ENCODE measurements at regions not wholly inside any gene's neighbourhood (a gene's known extent, or its start where the extent isn't known, plus 50 kb on each side); places are given as distances from the start of the nearest gene placed in this dataset.

DNA sequence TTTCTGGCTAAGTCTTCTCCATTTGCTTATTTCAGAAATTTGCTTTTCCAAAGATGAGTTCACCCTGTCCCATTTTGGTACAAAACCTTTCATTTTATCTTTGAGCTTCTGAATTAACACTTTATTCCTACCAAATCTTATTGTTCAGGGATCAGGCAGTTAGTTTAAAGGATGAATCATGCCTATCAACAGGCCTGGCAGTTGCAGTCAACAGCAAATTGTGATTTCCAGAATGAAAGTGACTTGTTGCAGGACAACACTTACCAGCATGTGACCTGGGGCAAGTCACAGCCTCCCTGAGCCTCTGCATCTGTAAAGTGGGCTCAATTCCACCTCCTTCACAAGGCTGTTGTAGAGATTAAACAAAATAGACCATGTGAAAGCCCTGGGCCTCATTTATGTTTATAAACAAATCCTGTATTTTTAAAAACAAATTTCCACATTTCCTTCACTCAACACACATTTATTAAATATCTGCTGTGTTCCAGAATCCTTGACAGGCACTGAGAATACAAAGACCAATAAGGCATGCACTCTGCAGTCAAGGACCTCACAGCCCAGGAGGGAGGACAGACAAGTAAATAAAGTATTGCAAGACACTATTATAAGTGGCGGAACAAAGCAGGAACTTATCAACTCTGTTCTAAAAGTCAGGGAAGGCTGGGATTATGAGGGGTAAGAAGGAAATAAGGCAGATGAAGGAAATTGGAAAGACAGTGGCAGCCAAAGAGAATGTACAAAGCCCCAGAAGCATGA is 359.1 kb upstream of the IL12A start:
- DNase-seq = no peak

DNA sequence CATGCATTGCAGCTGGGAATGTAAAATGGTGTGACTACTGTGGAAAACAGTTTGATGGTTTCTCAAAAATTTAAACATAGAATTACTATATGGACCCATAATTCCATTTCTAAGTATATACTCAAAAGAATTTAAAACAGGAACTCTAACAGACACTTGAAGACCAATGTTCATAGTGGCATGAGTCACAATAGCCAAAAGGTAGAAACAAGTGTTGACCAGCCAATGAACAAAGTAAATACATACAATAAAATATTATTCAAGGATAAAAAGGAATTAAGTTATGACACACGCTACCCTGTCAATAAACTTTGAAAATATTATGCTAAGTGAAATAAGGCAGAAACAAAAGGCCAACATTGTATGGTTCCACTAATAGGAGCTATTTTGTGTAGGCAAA is 357.4 kb upstream of the IL12A start:
- DNase-seq = no peak

DNA sequence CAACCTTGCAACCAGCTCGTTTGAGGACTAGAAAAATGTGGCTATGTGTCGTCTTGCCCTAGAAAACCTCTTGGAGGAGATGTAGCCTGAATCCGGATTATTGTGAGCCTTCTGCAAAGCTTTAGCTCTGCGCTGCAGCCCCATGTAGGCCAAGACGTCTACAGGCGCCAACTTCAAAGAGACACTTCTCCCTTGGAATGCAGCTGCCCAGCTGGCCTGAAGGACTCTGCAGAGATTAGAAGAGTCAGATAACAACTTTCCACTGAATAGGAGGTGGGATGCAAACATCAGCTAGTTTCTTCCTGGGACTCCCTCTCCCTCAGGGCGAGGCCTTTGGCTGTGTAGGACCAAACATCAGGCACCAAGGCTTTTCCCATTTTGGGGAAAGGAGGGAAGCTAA is 356.5 kb upstream of the IL12A start:
- no peak for DNase-seq

DNA sequence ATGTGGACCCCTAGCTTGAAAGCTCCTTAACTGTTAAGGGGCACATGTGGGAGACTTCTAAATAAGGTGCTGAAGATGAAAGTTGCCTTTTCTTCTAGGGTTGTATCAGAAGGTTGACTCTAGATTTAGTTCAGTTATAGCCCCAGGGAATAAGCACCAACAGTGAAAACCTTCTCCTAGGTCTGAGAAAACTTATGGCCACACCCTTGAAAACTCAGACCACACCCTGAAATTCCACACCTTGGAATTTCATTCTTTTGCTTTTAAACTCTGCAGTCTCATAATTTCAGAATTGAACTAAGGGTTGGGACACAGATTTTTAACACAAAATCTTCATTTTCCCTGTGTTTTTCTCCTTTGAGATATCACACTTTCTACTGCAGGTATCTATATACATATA is 355.8 kb upstream of the IL12A start:
- DNase-seq = no peak

DNA sequence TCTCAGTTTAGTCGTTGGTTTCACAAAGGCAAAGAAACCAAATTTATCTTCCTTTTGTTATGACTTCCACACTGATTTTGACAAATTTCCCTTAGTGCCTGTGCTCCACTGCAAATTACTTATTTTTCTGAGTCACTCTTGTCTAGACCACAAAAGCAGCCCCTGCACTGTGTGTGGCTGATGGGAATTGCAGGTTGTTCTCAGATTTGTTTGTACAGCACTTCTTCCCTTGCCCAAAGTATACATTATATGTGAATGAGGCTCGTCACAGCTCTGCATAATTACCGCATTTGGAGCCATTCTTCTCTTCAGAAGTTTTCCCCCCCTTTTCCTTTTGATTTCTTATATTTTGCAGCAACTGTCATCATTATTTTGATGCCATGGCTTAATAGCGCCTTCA is 354.2 kb upstream of the IL12A start:
- no peak for DNase-seq

DNA sequence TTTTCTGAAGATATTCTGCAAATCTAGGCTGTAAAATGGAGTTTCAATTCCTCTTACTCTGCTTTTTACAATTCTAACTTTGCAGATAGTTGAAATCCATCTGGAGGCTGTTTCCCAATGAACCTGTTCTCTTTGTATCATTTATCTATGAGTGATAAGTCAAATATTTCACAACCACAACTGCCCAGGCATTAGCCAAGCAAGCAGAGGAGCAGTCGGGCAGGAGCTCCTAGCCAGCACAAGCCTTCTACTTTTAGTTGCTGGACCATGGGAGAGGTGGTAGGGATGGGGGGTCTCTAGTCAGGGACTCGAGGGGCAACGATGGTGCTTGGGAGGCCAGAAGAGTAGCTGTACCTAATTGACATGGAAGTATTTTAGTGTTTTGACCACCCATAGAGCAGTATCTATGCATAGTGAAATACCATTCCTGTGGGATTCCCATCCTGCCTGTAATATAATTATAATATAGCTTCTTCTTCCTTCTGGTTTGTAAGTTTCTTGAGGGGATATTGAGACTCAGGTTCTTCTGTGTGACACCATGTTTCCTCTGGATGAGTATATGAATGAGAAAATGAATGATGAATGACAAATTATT is 353.5 kb upstream of the IL12A start:
- DNase-seq = no peak

DNA sequence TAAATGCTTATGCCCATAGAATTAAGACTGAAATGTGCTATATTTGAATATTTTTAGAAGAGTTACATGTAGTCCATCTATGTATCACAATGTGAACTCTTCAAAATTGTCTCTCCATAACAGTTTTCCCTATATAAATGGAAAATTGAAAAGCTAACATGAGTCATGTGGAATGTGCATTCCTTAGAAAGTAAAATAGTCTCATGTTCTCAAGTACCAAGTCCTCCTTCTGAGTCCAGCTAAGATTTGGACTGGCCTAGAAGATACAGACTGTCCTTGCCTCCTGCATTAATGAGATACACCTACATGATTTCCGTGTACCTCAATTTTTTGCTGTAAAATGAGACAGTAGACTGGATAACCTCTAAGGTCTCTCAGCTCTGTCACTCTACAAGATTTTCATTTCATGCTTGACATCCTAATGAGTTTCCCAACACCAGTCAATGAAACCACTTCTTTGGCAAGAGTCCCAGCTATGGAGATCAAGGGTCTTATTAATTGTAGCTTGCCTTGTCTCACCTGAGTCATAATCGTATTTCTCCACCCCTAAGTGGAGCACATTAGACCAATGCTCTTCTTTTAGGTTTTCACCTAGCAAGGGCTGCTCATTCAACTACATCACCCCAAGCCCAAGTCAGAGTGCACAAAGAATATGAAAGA is 350.6 kb upstream of the IL12A start:
- no peak for DNase-seq

DNA sequence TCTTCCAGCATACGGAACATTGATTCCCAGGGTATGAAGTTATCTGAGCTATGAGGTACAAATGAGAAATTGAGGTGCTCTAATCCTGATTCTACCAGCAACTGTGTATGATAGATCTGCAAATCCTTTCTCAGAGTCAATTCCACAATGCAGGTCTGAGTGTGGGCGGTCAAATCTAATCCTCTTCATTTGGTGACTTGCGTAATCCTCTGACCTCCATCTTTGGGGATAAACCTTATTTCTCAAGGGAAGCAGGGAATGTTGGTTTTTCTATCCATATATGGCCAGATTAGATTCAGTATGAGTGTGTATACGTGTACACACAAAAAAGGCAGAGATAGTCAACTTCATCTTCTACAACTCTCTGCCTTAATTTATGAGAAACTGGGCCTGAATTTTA is 348.4 kb upstream of the IL12A start:
- no peak for DNase-seq

DNA sequence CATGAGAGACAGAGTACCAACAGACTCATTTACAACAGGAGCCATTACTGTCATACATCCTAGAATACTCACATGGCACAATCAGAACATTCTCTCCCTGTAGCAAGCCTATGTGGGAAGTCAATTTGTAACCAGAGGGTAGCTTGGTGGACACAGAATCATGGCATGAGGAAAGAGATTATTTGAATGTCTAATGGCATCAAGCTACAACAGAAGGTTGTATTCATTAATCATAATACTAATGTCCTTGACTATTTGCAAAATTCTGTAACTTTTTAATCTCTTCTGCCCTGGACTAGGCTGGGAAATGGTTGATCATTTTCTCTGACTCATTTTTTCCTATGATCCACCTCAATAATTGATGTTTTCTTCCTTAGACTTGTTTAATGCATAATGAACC is 345.2 kb upstream of the IL12A start:
- no peak for DNase-seq

DNA sequence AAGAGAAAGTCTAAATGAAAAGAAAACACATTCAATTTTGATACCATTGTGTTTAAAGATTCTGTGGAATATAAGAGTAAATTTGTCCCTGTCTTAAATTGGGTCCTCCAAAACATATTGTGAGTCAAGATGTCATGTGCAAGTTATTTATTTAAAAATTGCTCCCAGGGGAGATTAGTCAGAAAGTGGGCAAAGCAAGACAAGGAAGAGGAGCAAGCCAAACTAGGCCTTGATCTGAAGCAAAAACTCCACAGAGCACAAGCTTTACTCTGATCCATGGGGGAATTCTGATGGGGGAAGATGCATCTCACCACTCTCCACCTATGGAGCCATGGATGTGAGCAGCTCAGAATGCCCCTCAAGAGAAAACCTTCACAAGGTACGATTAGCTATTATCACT is 342.8 kb upstream of the IL12A start:
- no peak for DNase-seq

DNA sequence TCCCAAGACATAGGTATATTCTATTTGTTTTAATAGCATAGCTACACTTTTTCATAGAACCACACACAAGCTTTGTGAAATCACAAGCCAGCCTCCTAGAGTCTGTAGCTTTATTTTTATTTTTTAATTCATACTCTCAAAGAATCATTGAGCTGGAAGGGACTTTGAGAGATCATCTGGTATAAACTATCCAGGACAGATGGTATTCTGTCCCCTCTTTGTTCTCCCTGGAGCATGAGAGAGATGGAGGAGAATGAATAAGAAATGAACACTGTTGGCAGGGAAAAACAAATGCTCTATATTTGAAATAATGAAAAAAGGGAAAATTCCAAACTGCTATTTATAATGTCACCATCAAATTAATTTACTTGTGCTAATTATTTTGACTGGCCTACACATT is 338.7 kb upstream of the IL12A start:
- DNase-seq = no peak

DNA sequence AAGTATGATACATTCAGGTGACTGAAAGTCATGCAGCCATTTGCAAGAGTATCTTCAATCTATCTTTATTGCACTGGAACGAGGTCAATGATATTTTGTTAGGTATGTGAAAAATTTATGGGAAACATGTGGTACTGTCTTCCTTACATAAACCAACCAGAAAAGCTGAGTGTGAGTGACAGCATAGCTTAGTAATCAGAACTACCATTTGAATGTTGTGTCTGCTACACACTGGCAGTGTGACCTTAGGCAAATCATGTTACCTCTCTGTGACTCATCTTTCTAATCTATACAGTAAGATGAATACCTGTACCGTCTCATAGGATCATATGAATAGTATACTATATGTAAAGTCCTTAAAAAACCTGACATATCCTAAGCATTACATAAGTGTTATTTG is 337.9 kb upstream of the IL12A start:
- no peak for DNase-seq

DNA sequence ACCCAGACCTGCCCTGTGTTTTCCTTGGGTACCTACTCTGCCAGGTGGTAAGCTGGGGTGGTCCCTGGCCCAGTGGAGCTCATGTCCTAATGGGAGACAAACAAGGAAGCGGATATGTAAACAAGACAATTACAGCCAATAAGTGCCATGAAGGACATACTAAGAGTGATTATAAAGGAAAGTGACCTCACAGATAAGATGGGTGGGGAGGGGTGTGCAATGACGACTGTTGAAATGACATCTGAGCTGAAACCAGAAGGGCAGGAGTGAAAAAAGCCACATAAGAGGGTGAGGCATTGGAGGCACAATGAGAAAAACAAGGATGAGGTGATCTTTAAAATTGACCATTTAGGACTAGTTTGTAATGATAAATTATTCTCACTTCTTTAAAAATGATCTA is 336.2 kb upstream of the IL12A start:
- DNase-seq = no peak

DNA sequence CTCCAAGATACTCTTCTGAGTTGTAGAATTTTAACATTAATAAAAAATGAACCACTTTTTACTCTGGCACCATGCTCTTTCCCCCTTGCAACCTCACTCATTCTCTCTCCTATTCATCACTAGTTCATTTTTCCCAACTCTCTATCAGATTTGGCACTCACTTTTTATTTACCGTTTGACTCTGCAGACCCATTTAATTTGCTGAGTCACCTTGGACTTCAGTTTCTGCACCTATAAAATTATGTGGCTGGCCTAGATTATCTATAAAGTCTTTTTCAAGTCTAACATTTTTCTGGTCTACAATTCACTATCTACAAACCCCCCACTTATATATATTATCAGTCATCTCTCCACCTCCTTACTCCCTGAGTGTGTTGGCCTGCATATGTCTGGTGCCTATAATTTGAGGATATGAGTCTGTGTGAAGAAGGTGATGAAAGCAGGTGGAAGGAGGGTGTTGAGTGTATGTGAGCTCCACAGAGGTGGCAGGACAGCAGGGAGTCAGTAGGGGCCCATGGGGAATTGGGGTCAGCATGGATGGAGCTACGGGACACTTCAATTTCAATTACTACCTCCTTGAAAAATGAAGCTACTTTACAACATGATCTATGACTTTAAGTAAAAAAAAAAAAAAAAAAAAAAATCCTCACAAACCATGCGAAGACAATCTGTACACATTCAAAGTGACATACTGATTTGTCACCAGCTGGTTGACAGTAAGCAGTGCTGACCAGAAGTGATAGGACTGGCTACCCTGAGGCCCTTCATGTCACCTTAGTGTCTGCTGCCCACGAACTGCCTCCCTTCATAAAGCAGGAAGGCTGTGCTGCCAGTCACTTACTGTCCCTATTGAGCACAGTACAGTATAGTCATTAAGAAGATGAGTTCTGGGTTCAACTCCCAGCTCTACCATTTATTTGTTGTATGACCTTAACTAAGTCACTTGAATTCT is 334.2 kb upstream of the IL12A start:
- no peak for DNase-seq

DNA sequence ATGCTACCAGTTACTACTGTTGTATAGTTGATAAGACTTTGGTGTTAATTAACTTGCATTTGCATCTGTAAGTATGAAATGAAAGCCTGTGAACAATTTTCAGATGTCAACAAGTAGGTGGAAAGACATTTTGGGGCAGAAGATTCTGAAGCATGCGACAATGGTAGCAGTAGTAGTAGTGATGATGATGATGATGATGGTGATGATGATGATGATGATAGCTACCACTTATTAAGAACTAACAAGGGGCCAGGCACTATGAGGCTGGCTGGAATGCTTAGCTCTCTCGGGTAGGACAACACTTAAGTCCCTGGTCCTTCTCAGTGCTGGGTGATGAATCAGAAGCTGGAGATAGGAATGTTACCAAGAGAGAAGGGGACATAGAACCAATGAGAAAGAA is 333.4 kb upstream of the IL12A start:
- no peak for DNase-seq

DNA sequence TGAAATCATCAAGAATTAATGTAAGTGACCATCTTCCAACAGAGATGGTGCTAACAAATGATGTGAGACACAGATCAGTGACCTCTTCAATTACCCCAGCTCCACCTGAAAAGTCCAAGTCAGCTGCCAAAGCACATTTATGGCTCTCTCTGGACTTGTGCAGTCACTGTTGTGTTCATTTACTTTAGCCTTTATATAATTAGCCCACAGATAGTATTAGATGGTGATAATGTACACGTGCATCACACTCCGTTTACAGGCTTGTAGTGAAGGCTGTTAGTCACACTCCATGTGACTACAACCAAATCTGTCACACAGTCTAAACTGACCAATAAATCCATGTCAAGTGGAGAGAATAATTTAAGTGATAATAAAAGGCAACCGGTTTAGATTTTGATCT is 331.5 kb upstream of the IL12A start:
- no peak for DNase-seq

DNA sequence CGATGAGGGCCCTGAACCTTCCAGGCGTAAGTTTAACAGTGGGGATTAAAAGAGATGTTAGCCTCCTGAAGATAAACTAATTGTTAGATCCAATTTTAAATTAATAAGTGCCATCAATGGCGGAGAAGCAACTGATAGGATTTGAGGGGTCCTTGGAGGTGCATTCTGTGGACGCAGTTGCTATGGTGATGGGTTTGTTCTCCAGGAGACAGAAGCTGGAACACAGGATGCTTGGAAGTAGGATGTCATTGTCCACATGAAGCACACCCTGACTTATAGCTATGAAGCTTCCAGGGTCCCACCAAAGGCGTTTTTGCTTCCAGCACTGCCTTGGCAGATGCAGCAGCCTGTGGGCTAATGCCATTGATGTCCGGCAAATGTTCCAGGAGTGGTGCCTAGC is 331.0 kb upstream of the IL12A start:
- no peak for DNase-seq

DNA sequence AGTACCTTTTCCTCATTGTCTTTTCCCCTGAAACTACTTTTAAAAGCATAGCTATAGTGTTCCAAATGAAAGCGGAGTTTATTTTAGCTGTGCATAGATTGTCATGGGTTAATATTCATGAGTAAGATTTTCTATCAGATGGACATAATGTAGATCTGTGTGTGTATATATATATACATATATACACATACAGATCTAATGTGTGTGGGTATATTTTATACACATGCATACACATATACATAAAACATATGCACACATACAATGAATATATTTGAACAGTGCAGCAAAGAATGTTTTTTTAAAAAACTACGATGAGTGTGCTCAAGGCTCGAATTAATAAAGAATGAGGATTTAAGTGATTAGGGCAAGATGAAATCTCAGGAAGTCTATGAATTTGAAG is 328.3 kb upstream of the IL12A start:
- DNase-seq = no peak

DNA sequence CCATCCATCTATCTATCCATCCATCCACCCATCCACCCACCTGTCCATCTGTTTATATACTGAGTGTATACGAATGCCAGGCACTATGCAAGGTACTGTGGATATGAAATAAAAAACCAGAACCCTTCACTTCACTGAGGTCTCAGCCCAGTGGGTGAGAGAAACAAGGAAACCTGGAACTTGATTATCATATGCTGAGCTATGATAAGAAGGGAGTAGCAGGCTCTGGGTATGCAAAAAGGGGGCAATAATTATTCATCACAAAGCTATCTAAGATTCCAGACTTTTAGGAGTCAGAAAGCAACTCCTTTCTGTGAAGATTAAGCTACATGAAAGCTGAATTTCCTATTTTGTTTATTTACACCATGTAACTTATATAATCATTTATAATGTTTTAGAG is 327.7 kb upstream of the IL12A start:
- DNase-seq = no peak

DNA sequence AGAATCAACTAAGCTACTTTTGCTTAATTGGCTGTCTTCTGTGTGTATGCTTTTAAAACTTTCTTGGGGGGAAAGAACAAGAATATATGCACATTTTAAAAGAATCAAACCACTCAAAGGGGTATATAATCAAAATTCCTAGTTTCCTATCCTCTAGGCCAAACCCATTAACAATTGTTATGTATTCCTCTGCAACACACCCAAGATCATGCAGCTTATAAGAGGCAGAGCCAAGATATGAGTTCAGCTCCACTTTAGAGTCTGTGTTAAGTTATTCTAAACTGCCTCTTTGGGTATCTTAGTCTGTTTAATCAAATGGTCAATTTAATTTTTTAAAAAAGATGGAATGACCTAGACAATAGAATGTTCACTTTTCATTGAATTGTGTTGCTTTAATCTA is 326.1 kb upstream of the IL12A start:
- no peak for DNase-seq

DNA sequence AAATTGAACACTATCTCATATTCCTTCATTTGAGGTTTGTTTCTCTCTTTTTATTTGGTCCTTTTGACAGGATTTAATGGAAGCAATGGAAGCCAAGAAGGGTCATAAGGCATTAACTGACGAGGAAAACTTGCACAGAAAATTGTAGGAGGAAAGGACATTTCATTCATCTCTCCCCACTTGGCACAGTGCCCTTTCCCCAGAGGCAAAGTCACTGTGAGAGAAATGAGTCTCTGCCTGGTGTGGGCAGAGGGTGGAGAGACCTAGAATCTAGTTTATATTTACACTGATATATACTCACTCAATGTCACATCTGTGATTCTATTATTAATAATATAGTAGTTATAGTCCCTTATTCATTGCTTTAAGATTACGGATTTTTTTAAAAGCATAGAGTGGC is 324.6 kb upstream of the IL12A start:
- DNase-seq = no peak

DNA sequence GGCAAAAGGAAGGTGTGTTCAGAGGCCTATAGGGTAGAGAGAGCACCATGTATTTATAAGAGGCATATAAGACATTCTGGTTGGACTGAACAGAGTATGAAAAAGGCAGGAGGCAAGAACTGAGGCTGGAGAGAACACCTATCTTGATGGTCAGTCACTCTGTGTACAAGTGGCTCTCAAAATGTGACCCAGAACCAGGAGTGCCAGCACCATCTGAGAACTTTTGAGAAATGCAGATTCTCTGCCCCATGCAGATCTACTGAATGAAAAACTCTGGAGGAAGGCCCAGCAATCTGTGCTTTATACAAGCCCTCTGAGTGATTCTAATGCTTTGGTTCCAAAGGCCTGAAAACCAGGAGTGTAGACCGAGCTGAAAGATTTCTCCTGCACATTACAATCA is 324.0 kb upstream of the IL12A start:
- no peak for DNase-seq

DNA sequence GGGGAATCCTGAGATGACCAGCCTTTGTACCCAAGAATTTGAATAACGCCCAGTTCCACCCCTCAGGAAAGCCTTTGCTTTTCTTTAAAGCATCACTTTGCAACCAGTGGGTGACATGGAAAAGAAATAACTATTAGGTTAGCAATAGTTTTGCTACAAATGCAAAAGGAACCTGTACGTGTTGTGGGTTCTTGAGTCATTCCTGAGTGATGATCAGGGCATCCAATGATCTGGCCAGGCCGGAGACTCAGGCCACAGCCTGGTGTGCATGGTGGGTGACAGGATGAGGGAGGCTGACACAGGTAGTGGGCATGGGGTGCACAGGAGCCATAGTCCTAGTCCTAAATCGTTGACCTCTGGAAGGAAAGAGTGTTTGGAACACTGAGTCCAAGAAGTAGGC is 321.4 kb upstream of the IL12A start:
- no peak for DNase-seq
